GM19467 (cell line): ENCODE measurements at regions not wholly inside any gene's neighbourhood (a gene's known extent, or its start where the extent isn't known, plus 50 kb on each side); places are given as distances from the start of the nearest gene placed in this dataset.

ENCODE experiments used
- ATAC-seq: cut with Tn5 transposase; IDR thresholded peaks from one replicate; pipeline ENCODE4 v1.9.1; 2021; ENCODE audit warnings: mild to moderate bottlenecking, moderate library complexity; ENCODE audit not compliant: unreplicated experiment

DNA sequence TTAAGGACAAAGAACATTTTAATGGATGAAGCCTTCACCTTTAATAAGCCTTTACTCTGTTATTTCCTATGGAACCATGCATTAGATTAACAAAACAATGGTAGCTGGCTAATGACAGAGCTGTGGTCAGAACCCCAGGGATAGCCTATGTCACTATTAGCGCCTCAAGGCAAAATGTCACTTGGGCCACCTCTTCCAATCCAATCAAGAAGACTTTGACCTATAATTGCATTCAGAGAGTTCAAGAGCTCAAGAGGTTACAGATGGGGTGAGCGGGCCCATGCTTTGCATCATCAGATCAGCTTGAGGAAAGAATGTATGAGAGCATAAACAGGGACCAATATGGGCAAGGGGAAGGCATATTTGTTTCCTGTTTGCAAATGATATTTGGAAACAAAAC is 425.1 kb downstream of the ARHGEF28 start:
- no peak for ATAC-seq

DNA sequence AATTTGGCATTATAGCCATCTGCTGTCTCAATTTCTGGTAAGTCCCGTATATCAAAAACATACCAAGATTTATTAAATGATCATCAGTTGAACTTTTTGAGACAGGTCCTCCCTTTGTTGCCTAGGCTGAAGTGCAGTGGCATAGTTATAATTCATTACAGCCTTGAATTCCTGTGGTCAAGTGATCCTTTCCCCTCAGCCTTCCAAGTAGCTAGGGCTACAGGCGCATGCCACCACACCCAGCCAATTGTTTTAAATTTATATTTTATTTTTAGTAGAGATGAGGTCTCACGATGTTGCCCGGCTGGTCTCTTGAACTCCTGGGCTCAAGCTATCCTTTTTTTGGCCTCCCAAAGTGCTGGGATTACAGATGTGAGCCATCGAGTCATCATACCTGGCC is 418.9 kb downstream of the ARHGEF28 start:
- no peak for ATAC-seq

DNA sequence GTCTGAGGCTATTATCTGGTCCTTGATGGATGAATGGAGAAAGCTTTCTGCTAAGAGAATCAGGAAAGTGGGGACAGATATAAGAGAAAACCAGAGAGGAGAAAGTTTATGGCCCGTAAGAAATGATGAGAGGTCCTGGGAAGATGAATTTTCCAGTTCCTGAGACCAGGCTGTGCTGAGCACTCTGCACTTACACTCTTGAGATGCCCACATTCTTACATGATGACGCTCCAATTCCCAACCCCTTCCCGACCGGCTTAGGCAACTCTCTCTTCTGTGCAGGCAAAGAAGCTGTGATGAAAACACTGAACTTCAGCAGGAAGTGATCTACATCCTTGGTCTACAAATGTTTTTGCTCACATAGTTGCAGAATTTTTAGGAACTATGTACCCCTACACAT is 417.0 kb downstream of the ARHGEF28 start:
- ATAC-seq, result no peak

DNA sequence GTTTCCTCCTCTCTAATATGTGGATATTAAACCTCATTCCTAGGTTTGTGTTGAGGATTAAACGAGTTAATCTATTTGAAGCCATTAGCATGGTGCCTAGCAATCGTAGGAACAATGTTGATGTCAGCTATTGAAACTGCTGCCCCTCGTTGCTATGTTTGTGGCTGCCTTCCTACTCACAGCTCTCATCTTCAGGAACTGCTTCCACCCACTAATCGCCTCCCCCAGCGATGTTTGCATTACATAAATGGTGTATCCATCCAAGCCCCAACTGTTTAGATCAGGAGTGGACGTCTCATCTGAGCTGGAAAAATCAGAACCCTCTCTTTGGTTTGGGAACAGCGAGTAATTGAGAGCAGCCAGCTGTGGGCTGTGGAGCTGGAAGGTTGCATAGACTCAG is 416.6 kb downstream of the ARHGEF28 start:
- ATAC-seq, result no peak

DNA sequence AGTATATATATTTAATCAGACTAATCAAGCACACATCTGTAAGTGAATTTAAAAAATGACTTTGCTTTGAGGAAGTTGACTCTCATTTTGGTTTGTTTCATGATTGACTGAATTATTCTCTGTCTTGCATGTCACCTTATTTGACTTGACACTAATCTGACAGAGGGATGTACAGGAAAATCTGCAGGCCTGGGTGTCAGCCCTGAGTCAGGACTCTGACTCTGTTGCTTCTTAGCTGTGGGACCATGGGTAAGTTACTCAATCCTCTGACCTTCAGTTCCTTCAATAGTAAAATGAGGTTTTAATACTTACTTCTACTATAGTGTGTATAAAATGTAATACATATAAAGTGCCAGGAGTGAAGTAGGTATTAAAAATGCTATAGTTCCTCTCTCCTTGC is 415.9 kb downstream of the ARHGEF28 start:
- no peak for ATAC-seq

DNA sequence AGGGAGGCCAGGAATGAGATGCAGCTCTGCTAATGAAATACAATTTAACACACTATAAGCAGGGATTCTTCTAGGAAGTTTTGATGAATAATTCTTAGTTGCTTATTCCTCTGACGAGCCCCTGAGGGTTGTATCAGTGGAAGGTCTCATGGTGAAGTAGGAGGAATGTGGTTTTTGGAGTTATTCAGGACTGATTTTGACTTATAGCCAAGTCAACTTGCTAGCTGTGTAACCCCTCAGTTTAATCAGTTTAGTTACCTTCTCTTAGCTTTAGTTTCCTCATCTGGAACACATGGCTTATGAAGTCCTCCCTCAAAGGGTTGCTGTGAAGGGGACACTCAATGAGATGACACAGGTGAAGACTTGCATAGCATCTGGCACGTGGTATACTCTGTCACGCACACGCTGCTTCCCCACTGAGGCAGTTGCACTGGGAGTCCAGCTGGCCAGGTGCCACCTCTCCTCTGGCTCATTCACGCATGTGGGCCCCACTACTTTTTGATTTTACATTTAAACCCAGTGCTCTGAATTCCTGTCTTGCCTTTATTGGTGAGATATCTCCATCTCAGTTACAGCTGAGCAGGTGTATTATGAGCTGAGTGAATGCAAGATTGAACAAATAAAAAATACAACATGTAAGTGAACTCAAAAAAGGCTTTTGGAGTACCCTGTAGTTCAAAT is 415.0 kb downstream of the ARHGEF28 start:
- ATAC-seq, result no peak

DNA sequence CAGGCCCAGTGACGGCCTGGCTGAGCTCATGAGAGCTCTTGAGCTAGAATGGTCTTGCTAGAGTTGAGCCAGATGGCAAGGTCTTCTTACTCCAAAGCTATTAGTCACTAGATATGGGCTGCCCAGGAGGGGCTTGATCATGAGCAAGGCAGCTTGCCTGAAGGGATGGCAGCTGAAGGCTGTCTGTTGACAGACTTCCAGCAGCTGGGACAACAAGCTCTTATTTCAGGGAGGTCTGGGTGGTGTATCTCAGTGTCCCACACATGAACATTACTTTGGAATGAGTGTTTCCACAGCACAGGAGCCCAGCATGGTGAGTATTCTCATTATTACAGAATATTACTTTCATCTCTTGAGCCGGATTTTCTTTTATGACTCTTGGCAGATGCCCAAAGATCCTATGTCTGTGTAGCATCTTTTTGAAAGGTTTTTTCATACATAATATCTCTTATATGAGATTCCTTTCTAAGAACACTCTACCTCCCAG is 414.1 kb downstream of the ARHGEF28 start:
- no peak for ATAC-seq

DNA sequence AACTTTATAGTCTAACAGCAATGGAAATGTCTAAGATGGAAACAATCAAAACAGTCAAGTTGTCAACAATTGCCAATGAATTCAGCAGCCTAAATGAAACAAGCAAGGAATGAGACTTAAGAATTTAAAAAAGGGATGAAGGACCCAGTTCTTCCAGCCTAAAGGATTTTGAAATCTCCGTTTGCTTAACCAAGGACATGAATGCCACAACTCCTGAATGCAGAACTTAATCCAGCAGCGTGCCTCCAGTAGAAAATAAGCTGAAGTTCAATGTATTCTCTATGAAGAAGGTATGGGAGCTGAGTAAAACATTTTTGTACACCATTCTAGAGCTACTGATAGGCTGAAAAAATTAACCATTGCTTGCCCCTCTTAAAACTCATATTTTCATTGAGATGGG is 411.3 kb downstream of the ARHGEF28 start:
- no peak for ATAC-seq

DNA sequence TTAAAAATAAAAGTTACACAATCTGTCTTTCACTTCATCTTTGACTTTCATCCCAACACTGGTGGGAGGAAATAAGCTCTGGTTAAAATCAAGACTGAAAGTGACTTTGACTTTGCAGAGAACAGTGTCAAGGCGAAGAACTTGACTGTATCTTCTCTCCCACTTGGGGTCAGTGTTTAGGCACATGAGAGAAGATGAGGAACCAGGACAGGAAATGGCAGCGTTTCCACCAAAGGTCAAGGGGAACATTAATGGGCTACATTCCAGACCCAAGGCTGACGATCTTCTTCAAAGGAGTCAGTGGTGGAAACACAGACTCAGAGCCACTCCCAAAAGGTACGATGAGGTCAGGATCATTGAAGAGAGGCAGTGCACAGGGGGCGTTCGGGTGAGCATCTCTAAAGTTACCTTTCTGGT is 409.5 kb downstream of the ARHGEF28 start:
- ATAC-seq, result no peak

DNA sequence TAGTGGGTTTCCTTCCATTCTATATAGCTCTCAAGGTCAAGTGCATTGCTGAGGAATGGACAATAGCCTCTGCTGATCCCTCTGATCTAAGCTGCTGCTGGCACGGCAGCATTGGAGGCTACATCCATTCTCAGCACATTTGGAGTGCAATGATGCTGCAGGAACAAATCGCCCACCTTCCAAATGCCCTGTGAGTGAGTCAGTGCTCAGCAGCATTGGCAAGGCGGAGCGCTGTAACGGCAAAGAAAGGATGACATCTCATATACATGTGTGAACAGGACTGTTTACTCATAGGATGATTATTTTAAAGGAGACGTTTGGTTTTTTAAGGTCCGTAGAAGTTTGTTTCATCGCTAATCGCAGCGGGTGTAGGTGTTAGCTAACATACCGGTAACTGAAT is 408.7 kb downstream of the ARHGEF28 start:
- no peak for ATAC-seq

DNA sequence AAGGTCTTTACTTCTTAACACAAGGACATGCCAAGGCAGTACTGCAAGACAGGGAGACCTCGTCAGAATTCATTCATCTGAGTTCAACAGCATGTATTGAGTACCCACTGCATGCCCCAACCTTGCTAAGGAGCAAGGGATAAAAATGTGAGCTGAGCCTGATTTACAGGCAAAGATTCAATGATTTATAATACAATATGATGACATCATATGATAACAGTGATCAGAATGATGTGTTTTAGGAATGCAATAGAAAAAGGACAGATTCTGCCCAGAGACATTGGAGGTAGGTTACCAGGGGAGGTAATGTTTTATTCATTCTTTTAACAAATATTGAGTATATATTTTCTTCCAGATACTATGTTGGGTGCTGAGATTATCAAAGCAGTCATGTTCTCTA is 406.6 kb downstream of the ARHGEF28 start:
- ATAC-seq, result no peak

DNA sequence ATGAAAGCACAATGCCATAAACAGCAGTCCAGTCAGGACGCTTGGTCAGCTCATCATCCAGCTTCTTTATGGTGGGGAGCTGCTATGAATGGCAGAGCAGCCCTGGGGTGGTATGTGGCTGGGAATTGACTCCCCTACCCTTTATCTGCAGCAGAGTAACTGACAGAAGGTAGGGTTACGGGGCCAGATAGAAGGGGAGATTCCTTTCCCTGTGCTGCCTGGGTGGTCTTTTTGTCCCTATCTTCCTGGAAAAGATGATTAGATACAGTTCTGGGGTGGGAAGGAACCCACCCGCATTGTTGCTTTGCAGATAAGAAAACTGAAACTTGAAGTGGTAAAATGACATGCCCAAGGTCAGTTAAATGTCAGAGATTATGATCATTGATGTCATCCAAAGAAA is 405.5 kb downstream of the ARHGEF28 start:
- no peak for ATAC-seq

DNA sequence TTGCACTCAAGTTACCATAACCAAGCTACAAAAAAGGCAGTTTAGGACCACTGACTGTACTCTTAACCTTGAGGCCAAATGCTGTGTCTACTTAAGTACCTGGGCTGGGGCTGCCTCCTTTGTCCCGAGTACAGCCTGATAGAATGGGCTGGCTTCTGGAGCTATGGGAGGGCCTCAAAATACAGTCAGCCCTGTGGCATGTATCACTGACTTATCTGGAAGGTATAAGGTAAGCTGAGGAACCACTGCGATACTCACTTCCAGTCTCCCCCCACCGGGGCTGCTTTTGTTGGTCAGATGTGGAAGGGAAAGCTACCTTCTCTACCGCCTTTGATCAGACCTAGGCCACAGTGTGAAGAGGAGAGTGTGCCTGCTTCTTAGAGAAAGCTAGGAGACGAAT is 404.8 kb downstream of the ARHGEF28 start:
- ATAC-seq, result no peak

DNA sequence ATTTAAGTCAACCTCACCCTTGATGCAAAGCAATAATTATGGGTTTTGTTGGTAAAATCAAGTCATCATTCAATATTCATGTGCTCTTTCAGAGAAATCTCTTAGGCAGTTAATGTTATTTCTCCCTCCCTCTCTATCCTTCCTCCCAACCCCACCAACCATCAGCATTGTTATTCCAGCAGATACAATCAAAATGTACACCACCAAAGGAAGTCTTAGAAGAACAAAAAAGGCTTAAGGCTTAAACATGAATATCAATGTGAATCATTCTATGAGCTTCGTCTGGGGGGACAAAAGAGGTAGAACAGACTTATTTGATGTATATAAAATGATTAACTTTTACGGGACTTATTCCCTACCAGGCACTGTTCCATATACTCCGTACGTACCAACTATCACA is 404.4 kb downstream of the ARHGEF28 start:
- no peak for ATAC-seq

DNA sequence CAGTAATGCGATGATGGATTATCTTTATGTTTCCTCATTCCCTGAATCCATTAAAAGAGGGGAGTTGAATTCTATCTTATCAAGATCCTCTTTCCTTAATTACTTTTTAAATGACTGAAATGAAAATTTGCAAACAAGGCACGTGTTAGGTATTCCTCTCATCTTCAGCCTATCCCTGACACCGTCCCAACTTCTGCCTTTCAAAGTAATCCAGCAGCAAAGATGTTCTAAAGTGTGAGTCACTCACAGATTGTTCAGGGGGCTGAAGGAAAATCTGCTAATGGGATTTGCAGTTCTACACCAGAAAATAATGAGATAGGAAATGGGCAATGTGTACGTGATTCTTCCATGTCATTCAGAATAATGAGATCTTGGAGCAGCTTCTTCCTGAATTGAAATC is 403.0 kb downstream of the ARHGEF28 start:
- ATAC-seq, result no peak

DNA sequence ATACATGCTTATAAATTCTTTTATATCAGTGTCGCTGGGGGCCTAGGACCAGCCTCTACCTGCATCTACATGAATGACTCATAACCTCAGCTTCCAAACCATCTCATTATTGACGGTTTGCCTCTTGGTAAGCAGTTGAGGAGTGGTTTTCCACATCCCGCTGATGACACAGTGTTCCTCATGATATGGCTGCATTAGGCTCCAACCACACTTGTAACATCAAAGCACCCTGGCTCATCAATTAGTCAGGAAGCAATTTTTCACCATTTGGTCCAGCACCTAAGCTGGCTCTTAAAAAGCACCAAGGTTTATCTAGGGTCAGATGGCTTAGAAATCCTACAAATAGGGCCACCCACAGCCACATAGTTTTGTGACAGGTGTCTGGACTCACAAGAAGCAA is 402.4 kb downstream of the ARHGEF28 start:
- ATAC-seq, result no peak

DNA sequence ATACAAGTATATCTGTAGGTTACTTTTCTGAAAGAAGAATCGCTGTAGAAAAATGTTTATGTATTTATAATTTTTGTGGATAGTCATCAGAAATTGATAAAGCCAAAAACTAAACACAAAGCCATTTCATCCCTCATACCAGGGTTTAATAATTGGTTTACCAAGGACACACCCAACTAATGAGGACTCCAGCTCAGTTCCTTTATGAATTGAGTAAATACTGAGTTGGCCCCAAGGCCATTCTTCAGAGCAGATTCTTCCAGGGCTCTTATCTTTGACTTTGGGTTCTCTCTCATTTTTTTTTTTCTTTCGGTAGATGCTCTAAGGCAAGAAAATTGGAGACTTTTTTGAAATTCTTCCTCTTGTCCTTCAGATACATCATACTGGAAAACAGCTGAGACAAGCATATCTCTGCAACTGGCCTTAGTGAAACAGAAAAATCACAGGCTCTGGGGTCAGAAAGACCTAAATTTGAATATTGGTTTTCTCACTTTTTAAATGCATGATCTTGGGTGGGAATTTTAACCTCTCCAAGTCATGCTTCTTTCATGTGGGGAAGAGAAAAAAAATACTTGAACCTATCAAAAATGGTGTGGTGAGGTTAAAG is 401.8 kb downstream of the ARHGEF28 start:
- ATAC-seq, result no peak

DNA sequence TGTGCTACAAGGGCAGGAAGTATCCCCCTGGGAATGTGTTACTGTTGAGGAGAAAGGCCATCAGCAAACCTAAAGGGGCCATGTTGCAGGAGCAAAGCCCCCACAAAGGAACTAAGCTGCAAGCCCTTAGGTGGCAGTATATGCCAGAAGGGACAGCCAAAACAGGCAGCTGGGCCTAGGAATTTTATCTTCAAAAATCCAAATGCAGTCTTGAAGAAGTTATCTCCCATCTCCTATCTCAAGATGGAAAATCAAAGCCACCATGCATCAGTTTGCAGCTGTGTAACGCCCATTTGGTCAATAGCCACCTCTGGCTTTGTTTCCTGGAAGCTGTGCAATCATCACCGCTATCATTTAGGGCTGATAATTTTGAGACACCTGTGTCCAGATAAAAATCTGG is 400.3 kb downstream of the ARHGEF28 start:
- ATAC-seq, result no peak

DNA sequence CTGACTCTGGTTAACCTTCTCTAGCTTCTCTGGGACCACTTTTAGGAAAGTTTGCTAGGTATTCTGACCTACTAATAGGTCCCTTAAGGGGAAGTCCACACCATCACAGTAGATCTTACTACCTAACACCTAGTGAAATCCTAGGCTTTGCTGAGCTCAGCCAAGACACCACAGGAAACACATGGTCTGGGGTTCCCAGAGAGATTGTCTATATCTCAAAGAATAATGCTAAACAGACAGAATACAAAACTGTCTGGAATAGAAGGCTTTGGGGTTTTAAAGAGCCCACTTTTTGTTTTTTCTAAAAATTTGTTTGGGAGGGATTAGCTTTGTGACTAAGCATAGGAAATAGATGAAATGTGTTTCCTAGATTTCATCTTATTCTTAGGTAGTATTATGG is 395.1 kb downstream of the ARHGEF28 start:
- no peak for ATAC-seq

DNA sequence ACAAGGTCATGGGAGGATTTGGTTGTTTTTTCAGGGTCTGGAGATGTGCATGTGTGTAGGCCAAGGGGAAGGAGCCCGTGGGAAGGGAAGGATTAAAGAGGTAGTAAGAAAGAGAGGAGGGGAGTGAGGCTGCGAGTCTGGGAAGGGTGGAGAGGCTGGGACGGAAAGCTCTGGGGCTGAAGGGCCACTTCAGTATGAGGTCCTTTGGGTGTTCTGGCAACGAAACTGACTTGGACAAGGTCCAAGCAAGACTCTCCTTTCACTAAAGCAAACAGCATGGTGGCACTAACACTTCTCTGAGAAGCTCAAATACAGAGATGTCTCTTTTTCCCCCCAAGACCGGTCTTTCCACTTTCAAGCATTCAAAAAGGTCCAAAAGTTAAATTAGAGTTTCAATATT is 394.5 kb downstream of the ARHGEF28 start:
- ATAC-seq, result no peak

DNA sequence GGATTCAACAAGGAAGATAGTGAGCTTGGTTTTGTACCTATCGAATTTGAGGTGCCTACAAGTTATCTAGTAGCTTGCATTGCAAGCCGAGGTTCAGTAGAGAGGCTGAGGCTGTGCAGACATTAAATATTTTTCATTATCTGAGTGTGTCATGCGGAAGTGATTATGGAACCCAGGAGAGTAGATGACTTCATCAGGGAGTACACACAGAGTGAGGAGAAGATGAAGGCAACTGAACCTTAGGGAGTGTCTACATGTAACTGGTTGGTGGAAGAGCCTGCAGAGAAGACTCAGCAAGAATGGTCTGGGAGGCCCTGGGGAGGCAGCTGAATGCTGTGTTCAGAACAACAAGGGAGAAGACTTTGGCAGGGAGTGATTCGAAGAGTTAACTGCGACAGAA is 393.9 kb downstream of the ARHGEF28 start:
- ATAC-seq, result no peak

DNA sequence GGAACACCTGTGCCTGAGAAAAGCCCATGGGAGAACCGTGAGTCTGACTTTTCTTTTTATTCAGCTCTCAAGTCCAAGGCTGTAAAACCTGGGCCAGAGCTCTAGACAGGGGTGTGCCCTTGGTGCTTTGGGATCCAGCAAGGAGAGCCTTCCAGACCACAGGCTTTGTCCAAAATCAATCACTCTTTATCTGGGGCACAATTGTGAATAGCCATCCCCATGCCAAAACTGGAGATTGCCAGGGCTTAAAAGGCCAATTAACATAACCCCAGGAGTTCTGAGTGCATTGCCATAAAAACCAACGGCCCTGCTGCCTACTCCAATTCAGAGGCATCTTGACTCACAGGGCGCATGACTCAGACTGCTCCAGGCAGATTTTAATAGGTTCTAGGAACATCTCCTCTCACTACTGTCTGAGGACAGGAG is 391.8 kb downstream of the ARHGEF28 start:
- ATAC-seq, result no peak

DNA sequence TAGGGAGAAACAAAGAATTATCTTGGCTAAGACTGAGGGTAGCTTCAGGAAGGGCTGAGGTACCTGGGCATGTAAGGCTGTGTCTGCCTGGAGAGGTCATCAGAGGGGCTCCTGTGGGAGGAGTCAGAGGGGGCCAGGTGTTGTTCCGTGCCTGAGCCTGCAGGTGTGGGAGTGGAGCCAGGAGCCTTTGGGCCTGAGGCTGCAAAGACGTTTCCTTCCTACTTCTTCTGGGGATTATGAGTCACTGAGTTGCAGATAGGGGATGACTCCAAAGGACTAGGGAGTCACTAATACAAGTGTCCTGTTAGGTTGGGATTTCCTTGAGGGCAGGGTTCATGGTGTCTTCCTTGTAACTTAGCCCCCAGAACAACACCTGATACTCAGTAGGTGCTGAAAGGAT is 391.1 kb downstream of the ARHGEF28 start:
- ATAC-seq, result no peak
